NCI-H1930 (cell line): ENCODE measurements at regions not wholly inside any gene's neighbourhood (a gene's known extent, or its start where the extent isn't known, plus 50 kb on each side); places are given as distances from the start of the nearest gene placed in this dataset.

ENCODE experiments used
- DNase-seq, 2 experiments: peaks; one replicate each; lab custom pipeline; 2025; lab: John Stamatoyannopoulos, UW

- DNase-seq, result no peak
Measured at GRCh38 chr2:155687181-155687580, 645.3 kb downstream of the NR4A2 start.

DNA sequence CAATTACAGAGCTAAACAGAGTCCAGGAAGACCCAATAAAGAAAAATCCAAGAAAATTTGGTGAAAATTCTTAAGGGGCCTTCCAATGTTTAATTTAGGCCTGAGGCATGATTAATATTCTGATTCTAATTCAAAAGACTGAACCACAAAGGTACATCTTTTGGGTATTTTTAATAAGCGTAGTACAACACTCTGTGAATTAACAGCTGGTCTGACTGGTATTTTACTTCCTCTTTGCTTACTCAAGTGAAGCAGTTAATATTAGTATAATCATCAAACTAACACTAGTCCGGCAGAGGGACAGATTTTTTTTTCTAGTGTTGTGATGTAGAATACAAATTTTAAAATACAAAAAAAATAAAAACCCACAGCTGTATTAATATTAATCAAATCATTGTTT, 652.9 kb downstream of the NR4A2 start:
- DNase-seq, result no peak

DNA sequence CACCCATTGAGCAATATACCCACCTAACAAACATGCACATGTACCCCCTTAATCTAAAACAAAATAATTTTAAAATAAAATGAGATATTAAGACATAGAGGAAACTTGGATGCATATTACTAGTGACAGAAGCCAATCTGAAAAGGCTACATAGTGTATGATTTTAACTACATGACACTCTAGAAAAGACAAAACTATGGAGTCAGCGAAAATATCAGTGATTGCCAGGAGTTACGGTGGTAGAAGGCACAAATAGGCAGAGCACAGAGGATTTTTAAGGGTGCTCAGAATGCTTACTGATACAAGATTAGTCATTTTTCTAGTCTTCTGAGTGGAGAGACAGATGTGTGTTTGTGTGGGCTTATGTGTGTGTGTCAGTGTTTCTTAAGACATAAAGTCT, 656.6 kb downstream of the NR4A2 start:
- no peak for DNase-seq

DNA sequence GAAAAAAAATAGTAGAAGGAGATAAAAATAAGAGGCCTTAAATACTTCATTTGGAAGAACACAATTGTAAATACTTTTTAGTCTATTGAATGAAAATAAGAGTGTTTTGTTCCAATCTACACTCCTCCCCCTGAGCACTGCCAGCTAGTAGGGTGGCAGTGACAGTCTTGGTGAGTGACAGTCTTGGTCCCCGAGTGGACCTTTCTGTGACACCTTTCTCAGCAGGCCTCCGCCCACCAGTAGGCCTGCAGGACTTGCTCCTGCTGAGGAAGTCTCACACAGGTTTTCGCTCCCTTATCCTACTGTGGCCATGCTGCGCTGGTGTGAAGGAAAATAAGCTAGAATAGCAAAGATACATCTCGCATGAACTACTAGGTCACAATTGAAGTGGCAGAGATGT, 666.8 kb downstream of the NR4A2 start:
- no peak for DNase-seq

DNA sequence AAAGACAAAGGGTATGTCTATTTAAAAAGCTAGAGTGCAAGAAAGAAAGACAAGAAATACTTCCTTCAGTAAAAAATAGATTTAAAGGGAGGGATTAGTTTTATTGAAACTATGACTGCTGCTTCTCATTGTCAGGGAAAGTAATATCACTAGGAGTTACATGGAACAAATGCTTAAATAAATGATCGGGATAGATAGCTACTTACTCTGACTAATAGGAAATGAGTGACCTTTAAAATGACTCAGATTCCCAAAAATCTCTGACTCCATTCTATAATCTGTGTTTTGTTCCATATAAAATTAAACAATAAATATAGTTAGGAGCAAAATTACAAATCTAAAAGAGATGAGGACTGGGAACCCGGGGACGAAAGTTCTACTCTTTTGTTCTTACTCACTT, 669.3 kb downstream of the NR4A2 start:
- DNase-seq, result no peak

- no peak for DNase-seq
Measured at GRCh38 chr2:155662224-155662623, 670.3 kb downstream of the NR4A2 start.

DNA sequence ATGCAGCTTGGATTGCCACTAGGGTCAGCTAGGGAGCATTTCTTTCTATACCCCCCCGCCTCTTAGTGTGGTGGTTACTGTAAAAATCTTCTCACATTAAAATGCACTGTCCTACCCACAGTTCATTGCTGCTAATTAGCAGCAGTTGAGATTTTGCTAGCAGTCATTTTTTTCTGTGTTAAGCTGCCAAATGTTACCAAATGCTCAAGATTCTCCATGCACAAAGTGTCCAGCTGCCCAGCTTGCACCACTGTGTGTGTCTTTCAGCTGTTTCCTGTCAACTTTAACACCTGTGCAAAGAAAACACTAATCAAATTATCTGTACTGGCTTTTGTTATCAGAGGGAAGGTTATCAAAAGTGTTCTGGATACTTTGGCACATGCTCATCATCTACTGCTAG, 679.3 kb downstream of the NR4A2 start:
- no peak for DNase-seq

DNA sequence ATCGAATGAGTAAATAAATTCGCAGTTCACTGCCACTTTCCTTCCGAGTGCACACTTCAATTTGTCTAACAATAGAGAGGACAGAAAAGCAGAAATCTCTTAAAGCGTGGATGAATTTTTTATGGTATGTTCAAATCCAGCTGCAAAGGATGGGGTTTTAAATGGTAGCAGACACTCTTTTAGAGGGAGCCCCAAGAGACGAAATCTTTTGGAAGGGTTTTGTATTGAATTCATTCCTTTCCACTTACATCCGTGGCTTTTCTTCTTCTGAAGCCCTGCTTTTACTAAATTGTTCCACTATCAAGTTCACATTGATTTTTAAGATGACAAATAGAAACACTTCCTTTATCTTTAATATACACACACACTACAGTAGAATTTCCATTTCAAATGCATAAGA, 680.7 kb downstream of the NR4A2 start:
- DNase-seq, result no peak

DNA sequence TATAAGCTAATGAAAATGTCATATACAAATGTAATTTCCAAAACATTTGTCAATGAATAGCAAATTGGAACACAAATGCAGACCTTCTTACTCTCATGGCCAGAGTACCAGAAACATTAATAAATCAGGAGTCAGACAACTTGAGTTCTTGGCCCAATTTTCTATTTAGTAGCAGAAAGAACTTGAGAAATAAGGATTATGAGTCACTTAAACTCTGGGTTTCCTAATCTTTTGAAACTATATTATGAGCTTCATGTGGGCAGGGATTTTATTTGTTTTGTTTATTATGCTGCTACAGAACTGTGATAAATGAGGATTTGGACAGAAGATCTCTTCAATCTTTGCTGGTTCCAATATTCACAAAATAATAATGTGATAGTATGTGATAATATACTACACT, 686.7 kb downstream of the NR4A2 start:
- no peak for DNase-seq

DNA sequence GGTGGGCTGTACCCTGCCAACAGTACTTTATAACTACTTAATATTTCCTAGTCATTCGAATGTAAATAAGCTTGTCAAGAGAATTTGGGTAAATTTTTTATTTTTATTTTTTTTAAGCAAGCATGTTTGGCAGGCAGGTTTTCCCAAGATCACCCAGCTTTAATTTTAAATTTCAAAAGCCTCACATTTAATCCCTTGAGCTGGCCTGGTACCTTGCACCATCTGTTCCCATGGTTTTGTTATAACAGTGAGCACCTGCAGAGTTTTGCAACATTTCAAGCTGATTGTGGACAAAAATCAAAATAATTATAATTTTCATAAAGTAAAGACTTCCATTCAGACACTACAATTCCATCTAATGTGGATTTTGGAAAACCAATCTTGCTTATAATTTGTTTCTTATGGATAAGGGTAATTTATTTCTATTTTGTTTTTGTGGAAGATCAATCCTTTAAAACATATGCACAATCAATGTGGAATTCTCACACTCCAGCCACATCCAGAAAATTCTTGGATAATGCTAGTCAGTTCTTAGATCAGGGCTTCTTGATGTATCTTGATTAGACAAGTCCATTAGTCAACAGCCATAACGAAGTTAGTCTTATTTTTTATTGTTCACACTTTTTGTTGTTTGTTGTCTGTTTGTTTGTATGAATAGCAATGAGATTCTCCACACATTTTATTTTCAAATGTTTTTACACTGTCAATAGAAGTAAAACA, 689.3 kb downstream of the NR4A2 start:
- no peak for DNase-seq

DNA sequence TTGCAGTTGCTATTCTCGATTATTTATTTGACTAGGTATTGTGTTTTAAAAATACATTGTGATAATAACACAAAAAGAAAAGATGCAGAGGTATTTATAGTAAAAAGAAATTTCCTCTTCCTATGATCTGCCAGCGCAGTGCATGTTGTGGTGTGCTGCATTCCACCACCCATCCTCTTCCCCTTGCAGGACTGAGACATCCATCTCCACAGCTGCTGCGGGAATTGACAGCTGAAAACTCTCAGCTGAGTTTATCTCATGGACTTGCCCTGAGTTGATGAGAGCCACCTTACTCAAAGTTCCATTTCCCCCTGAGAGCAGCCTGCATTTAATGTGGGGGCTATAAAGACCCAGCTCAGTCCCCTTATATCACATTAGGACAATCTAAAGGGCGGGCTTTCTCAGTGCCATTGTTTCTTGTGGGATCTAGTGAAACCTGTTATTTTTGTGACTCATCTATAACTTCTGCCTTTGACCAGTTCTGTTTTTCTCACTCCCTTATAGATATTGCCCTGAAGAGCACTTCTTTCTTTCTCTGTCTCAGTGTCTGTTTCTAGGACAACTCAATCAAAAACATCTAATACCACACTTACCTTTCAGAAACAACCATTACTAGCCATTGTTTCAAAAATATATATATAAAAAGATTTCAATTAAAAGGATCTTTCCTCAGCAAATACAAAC, 698.5 kb downstream of the NR4A2 start:
- DNase-seq, result no peak

DNA sequence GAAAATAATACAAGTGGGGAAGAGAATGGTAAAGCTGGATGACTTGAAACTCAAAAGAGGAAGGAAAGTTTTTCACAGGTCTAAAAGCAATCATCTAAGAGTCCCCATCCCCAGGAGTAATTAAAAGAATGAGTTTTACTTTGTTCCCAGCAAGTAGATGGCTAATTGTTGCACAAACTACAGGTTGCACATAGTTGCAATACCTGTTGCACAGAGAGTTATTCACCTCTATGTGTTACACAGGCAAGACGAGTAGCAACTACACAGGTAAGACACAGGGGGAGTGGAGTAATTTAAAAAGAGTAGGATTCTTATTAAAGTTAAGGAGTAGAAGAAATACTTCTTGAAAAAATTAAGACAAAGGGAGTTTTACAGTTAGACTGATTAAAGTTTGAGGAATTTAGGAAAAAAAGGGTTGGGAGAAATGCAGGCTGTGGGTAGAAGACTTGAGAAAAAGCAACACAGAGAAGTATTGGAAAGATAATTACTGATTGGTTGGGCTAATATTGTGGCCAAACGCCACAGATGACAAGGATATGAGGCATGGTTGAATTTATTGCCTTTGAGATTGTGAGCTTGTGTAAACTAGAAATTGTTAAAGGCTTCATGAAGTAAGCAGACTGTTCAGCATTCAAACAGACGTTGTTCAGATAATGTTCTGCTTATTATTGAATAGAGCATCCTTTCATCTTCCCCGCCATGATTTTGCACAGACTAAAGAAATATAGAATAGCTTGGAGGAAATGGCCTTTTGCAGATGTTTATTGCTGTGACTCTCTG, 699.3 kb downstream of the NR4A2 start:
- DNase-seq, result no peak

DNA sequence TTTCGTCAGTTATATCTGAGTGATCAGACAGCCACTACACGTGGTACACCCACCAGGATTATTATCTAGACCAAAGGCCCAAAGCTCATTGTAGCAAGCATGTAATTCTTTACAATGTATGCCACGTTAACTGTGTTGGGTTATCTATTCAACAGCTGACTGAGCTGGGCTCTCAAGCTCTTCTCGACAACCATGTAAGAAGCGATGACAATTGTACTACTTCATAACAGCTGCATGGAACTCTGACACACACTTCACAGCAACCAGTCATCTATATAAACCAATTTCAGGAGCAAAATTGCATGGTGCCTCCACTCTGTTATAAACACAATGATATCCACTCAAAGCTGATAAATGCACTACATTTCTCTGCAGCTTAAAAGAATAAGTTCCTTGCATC, 701.8 kb downstream of the NR4A2 start:
- DNase-seq, result no peak

DNA sequence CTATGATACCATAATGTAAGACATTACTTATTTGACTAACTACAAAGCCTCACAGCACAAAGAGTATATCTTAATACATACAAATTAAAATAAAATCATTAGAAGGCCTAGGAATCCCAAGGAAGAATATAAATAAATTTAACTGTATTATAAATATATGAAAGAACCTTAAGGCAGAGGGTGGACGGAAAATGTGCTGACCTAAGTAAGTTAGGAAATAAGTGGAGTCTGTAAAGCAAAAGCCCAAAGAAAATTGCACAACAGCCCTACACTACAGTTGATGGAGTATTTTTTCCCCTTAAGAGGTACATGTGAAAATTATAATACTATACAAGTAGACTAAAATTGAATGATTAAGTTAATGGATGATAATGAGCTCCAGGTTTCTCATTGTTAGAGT, 710.1 kb downstream of the NR4A2 start:
- DNase-seq, result no peak

DNA sequence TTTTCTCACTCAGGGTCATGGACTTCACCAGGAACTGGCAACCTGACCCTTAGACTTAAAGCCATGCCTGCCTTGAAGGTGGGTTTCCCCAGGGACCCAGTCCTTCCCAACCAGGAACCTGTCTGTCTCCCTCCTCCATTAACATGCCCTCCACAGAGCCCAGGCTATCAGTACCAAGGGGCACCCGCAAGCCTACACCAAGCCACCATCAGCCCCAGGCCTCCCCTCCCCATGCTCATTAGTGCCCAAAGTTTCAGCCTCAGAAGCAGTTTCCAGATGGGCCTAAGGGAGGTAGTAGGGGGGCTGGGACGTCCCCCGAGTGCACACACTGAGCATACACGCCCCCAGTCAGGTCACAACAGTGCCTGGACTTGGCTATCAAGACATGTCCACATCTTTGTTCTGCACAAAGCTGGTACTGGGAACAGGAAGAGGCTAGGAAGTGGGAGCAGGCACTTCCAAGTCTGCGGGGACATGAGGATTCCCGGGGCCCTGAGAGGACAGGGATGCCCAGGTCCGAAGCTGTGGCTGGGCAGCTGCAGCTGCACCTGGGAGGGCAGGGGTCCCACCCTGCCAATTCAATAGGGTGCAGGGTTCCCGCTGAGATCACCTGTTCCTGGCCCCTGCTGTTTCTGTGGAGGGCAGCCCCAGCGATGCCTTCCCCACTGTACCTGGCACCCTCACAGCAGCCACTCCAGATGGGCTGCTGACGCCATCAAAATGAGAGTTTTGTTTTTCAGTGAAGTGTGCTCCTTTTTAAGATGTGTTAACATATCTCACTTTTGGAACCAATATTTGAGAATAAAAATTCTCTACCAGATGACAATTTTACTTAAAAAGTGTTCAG, 731.4 kb downstream of the NR4A2 start:
- no peak for DNase-seq

DNA sequence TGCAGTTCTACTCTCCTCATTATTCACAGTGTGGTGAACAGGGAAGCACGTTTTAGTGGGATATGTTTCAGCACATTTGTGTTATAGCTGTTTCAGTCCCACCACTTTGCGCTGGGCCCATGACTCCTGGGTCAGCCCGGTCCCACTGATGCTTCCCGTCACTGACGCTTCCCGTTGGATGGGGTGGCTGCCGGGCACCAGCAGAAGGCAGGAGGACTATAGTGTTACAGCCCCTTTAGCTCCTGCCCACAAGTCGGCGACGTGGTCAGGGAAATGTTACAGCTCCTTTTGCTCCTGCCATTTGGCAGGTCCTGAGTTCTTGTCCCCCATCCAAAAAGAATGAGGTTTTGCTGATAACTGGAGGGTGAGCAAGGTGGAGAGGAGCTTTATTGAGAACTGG, 732.2 kb downstream of the NR4A2 start:
- no peak for DNase-seq

GRCh38 chr2:155599834-155600233, 732.7 kb downstream of the NR4A2 start:
- DNase-seq, result no peak

DNA sequence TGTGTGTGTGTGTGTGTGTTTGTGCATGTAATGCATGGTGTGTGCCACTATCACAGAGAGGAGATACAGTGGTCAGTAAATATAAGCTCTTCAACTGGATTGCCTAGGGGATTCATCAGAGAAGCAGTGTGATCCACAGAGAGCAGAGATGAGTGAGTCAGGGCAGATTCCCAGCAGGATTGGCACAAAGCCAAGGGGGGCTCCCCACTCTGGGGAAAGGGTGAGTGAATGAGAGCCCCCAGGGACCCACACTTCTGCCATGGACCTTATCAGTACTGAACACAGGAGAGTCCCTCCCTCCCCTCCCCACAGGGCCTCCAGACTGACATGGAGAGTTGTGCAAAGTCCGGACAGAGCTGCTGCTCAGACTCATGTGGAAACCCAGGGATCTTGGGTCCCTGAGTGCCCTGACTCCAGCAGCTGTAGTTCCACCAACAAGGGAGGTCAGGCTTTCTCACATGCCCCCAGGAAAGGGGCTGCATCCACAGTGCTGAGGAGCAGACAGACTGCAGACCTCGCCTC, 748.8 kb downstream of the NR4A2 start:
- DNase-seq, result no peak

DNA sequence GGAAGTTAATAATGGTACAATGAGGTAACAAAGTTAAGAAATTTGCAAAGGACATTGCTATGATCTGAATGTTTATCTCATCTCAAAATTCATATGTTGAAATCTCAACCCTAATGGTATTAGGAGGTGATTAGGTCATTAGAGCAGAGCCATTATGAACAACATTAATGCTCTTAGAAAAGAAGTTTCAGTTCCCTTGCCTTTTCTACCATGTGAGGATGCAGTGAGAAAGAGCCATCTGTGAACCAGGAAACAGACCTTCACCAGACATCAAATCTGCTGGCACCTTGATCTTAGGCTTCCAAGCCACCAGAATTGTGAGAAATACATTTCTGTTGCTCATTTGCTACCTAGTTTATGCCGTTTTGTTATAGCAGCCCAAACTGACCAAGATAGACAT, 757.6 kb downstream of the NR4A2 start:
- no peak for DNase-seq

DNA sequence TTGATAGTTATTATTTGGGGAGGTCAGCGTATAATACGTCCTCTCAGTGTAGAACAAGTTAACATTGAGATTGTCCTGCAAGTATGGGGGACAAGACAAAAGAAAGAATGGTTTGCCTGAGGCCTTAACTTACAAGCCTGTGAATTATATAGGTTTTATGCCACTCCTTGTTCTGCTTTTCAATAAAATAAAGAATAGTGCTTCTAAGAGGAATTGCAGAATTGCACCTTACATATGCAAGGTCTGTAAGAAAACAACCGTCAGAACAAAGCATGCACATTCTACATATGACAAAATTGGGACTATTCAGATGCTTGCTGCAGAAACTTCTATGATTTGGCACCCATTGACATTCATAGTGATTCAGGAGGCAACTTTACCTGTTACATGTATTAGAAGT, 785.0 kb downstream of the NR4A2 start:
- no peak for DNase-seq

DNA sequence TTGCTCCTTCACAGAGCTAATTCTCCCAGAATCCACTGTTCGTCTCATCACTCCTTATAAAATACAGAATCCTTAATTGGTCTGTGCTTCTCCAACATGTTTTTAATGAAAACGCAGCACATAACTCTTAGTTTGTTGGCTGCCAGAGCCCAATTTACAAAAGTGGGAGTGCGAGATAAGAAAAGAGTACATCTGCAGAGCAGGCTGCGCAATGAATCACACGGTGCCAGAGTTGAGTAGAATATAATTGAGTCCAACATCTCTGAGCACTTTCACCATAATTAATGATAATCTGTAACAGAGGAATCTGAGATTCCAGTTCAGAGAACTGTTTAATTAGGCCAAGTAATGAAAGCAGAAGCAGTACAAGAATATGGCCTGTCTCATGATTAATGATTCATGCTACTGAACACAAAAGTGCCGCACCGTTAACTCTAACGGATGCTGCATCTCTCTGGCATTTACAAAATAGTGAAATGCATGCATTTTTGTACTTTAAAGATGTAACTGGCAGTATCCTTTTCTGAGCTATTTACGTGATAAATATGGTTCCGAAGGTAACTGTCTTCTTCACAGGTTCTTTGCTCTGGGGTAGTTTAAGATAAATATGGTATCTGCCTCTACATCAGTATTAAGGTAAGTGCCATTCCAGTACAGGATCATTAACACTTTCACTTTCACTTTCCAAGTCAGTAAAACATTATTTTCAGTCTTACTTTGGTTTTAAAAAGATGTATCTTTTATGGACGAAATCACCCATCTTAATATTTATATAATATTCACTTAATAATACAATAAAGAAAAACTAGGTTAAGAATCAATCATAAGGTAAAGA, 785.6 kb downstream of the NR4A2 start:
- DNase-seq, result no peak
